ENCODE measurements at regions not wholly inside any gene's neighbourhood (a gene's known extent, or its start where the extent isn't known, plus 50 kb on each side); places are given as distances from the start of the nearest gene placed in this dataset.
"Not testable (repeated sequence)": the region's sequence is repeated elsewhere in the genome, so short reads cannot be mapped to it uniquely, and the experiment has no call there.

DNA sequence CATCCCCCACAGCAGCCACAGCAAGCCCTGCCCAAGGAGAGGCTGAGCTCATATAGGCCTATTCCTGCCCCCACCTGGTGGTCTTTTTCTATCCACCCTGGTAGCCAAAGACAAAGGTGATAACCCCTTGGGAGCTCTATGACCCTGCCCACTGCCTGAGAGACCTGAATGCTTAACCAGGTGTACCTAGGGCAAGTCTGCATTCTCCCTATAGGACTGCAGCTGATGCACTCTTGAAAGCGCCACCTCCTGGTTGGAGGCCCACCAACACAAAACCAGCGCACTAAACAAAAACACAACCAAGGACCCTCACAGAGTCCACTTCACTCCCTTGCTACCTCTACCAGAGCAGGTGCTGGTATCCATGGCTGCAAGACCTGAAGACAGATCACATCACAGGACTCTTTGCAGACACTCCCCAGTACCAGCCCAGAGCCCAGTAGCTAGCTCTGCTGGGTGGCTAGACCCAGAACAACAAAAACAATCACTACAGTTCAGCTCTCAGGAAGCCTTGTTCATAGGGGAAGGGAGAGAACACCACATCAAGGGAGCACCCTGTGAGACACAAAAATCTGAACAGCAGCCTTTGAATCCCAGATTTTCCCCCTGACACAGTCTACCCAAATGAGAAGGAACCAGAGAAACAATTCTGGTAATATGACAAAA, 72.8 kb upstream of the SORL1 start:
- POLR2A ChIA-PET; H3K9me3 ChIP-seq (ENCODE audit: control insufficient read depth, insufficient read depth, low read depth, low read length); H3K4me3 ChIP-seq (ENCODE audit: low read depth, low read length); H3K36me3 ChIP-seq (ENCODE audit: control insufficient read depth in 2 of 2, insufficient read depth in 1 of 2, low read length in 2 of 2); H3K27ac ChIP-seq (ENCODE audit: extremely low read depth, low read depth, low read length); H3K4me1 ChIP-seq (ENCODE audit: control insufficient read depth, insufficient read depth, low read length): not testable (repeated sequence)
- CTCF ChIA-PET: interaction anchor here (0.6 to 1.3 kb wide), 4 partner anchors 9 to 1736 kb away, joined by 3 to 4 read pairs (median 3); no protein-coding TSS in a partner anchor

- POLR2A ChIA-PET: no interaction called here
- CTCF ChIA-PET: no interaction called here
- H3K9me3 ChIP-seq (ENCODE audit: control insufficient read depth, insufficient read depth, low read depth, low read length): no peaks in the 10 kb centered on the region
Observed at GRCh38 chr11:121383716-121384115, 68.4 kb upstream of the SORL1 start.

DNA sequence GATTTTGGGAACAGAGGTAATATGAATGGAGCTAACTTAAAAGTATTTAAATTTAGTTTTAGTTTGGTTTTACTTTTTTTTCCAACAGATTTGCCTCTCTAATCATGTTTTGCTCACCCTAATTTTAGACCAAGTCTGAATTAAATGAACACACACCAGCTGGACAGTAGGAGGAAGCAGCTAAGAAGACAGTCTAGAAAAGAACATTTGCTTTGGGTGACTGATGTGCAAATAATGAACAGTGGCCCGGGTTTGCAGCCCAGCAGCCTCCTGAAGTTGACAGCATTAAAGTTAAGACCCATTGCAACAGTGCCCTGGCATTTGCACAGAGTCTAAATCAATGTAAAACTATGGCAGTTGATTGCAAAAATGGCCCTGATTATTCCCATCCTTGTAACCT, 66.4 kb upstream of the SORL1 start:
- no peaks in the 10 kb centered on the region for H3K36me3 ChIP-seq (ENCODE audit: control insufficient read depth in 2 of 2, insufficient read depth in 1 of 2, low read length in 2 of 2)
- no peaks in the 10 kb centered on the region for H3K9me3 ChIP-seq (ENCODE audit: control insufficient read depth, insufficient read depth, low read depth, low read length)
- no peak overlapping the region for H3K27ac ChIP-seq (ENCODE audit: extremely low read depth, low read depth, low read length)
- H3K4me3 ChIP-seq (ENCODE audit: low read depth, low read length): no peak overlapping the region
- CTCF ChIA-PET: no interaction called here
- POLR2A ChIA-PET: no interaction called here
- no peaks in the 10 kb centered on the region for H3K4me1 ChIP-seq (ENCODE audit: control insufficient read depth, insufficient read depth, low read length)
- TF ChIP-seq ZNF350 (tag by site-specific recombination; IDR thresholded peaks at IDR 0.05) (no peak), ZBTB48 (tag by site-specific recombination; IDR thresholded peaks at IDR 0.05) (no peak), YY2 (tag by site-specific recombination; IDR thresholded peaks at IDR 0.05) (no peak), ZNF302 (tag by site-specific recombination; IDR thresholded peaks at IDR 0.05; ENCODE audit: low read depth) (no peak), ZNF404 (tag by site-specific recombination; IDR thresholded peaks at IDR 0.05) (no peak), HOXD13 (CRISPR knock-in tag; IDR thresholded peaks at IDR 0.05; ENCODE audit: borderline replicate concordance) (no peak), SALL2 (tag by site-specific recombination; IDR thresholded peaks at IDR 0.05; ENCODE audit: borderline replicate concordance) (no peak), ATF2 (tag by site-specific recombination; IDR thresholded peaks at IDR 0.05; ENCODE audit: low read depth) (no peak), ZNF530 (tag by site-specific recombination; IDR thresholded peaks at IDR 0.05; ENCODE audit: low read depth) (no peak)
- TF ChIP-seq, protein P1, sequence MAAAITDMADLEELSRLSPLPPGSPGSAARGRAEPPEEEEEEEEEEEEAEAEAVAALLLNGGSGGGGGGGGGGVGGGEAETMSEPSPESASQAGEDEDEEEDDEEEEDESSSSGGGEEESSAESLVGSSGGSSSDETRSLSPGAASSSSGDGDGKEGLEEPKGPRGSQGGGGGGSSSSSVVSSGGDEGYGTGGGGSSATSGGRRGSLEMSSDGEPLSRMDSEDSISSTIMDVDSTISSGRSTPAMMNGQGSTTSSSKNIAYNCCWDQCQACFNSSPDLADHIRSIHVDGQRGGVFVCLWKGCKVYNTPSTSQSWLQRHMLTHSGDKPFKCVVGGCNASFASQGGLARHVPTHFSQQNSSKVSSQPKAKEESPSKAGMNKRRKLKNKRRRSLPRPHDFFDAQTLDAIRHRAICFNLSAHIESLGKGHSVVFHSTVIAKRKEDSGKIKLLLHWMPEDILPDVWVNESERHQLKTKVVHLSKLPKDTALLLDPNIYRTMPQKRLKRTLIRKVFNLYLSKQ (tag by site-specific recombination; IDR thresholded peaks at IDR 0.05; ENCODE audit: borderline replicate concordance): no peak
- TF ChIP-seq, protein P2, sequence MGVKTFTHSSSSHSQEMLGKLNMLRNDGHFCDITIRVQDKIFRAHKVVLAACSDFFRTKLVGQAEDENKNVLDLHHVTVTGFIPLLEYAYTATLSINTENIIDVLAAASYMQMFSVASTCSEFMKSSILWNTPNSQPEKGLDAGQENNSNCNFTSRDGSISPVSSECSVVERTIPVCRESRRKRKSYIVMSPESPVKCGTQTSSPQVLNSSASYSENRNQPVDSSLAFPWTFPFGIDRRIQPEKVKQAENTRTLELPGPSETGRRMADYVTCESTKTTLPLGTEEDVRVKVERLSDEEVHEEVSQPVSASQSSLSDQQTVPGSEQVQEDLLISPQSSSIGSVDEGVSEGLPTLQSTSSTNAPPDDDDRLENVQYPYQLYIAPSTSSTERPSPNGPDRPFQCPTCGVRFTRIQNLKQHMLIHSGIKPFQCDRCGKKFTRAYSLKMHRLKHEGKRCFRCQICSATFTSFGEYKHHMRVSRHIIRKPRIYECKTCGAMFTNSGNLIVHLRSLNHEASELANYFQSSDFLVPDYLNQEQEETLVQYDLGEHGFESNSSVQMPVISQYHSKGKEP (tag by site-specific recombination; IDR thresholded peaks at IDR 0.05): no peak
- TF ChIP-seq, protein P3, sequence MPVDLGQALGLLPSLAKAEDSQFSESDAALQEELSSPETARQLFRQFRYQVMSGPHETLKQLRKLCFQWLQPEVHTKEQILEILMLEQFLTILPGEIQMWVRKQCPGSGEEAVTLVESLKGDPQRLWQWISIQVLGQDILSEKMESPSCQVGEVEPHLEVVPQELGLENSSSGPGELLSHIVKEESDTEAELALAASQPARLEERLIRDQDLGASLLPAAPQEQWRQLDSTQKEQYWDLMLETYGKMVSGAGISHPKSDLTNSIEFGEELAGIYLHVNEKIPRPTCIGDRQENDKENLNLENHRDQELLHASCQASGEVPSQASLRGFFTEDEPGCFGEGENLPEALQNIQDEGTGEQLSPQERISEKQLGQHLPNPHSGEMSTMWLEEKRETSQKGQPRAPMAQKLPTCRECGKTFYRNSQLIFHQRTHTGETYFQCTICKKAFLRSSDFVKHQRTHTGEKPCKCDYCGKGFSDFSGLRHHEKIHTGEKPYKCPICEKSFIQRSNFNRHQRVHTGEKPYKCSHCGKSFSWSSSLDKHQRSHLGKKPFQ (tag by site-specific recombination; IDR thresholded peaks at IDR 0.05): no peak

More at GRCh38 chr11:121383716-121384115, 68.4 kb upstream of the SORL1 start:
- Histone ChIP-seq H3K4me1 (ENCODE audit: control insufficient read depth, insufficient read depth, low read length) (no peaks in the 10 kb centered on the region), H3K4me3 (ENCODE audit: low read depth, low read length) (no peak overlapping the region), H3K27ac (ENCODE audit: extremely low read depth, low read depth, low read length) (no peak overlapping the region), H3K36me3 (ENCODE audit: control insufficient read depth in 2 of 2, insufficient read depth in 1 of 2, low read length in 2 of 2) (no peaks in the 10 kb centered on the region)
- TF ChIP-seq ZFP37 (tag by site-specific recombination; IDR thresholded peaks at IDR 0.05) (no peak), ZFHX2 (tag by site-specific recombination; conservative IDR thresholded peaks at IDR 0.05) (no peak), ZNF664 (tag by site-specific recombination; IDR thresholded peaks at IDR 0.05) (no peak), ZNF548 (tag by site-specific recombination; IDR thresholded peaks at IDR 0.05) (no peak), ZNF514 (tag by site-specific recombination; IDR thresholded peaks at IDR 0.05) (no peak)
- TF ChIP-seq, protein P4, sequence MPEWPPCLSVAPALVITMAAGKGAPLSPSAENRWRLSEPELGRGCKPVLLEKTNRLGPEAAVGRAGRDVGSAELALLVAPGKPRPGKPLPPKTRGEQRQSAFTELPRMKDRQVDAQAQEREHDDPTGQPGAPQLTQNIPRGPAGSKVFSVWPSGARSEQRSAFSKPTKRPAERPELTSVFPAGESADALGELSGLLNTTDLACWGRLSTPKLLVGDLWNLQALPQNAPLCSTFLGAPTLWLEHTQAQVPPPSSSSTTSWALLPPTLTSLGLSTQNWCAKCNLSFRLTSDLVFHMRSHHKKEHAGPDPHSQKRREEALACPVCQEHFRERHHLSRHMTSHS (tag by site-specific recombination; IDR thresholded peaks at IDR 0.05): no peak
- TF ChIP-seq, protein P2 (tag by site-specific recombination; IDR thresholded peaks at IDR 0.05): no peak
- TF ChIP-seq, protein P5, sequence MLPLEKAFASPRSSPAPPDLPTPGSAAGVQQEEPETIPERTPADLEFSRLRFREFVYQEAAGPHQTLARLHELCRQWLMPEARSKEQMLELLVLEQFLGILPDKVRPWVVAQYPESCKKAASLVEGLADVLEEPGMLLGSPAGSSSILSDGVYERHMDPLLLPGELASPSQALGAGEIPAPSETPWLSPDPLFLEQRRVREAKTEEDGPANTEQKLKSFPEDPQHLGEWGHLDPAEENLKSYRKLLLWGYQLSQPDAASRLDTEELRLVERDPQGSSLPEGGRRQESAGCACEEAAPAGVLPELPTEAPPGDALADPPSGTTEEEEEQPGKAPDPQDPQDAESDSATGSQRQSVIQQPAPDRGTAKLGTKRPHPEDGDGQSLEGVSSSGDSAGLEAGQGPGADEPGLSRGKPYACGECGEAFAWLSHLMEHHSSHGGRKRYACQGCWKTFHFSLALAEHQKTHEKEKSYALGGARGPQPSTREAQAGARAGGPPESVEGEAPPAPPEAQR (tag by site-specific recombination; IDR thresholded peaks at IDR 0.05): no peak

All from HEK293 (cell line).